ENCODE measurements at regions not wholly inside any gene's neighbourhood (a gene's known extent, or its start where the extent isn't known, plus 50 kb on each side); places are given as distances from the start of the nearest gene placed in this dataset.

GRCh38 chr9:3662671-3663070 lies 136.9 kb upstream of the RFX3 start:
- no peaks in the 10 kb centered on the region for H3K27me3 ChIP-seq
- WGBS: 77% methylated on average over 4 of the region's 4 CpGs
- DNase-seq (ENCODE audit: low spot score in 2 of 2): no peak
- no peak overlapping the region for H3K4me3 ChIP-seq
- no peak overlapping the region for H3K27ac ChIP-seq
- no peaks in the 10 kb centered on the region for H3K36me3 ChIP-seq
- no peaks in the 10 kb centered on the region for H3K4me1 ChIP-seq
- TF ChIP-seq CTCF (IDR thresholded peaks at IDR 0.05) (no peak), POLR2A (IDR thresholded peaks at IDR 0.05) (no peak), EP300 (IDR thresholded peaks at IDR 0.05) (no peak)
- no peaks in the 10 kb centered on the region for H3K9me3 ChIP-seq

GRCh38 chr9:3660936-3661335 lies 135.1 kb upstream of the RFX3 start:
- Histone ChIP-seq H3K36me3 (no peaks in the 10 kb centered on the region), H3K4me1 (no peaks in the 10 kb centered on the region), H3K9me3 (no peaks in the 10 kb centered on the region), H3K27ac (no peak overlapping the region), H3K27me3 (no peaks in the 10 kb centered on the region), H3K4me3 (no peak overlapping the region)
- TF ChIP-seq CTCF (IDR thresholded peaks at IDR 0.05) (no peak), POLR2A (IDR thresholded peaks at IDR 0.05) (no peak), POLR2AphosphoS5 (IDR thresholded peaks at IDR 0.05) (no peak), EP300 (IDR thresholded peaks at IDR 0.05) (no peak)
- WGBS: 77% methylated on average over 1 of the region's 1 CpG
- DNase-seq (ENCODE audit: low spot score in 2 of 2): no peak

- Histone ChIP-seq H3K27me3 (no peaks in the 10 kb centered on the region), H3K27ac (no peak overlapping the region), H3K36me3 (no peaks in the 10 kb centered on the region), H3K4me3 (no peak overlapping the region), H3K4me1 (no peaks in the 10 kb centered on the region), H3K9me3 (no peaks in the 10 kb centered on the region)
- DNase-seq (ENCODE audit: low spot score in 2 of 2): no peak
- 88% methylated on average over 2 of the region's 2 CpGs for WGBS
- no peak for TF ChIP-seq CTCF (IDR thresholded peaks at IDR 0.05)
- TF ChIP-seq EP300 (IDR thresholded peaks at IDR 0.05): no peak
- TF ChIP-seq POLR2A (IDR thresholded peaks at IDR 0.05): no peak
- no peak for TF ChIP-seq POLR2AphosphoS5 (IDR thresholded peaks at IDR 0.05)
Measured at GRCh38 chr9:3659647-3660046, 133.8 kb upstream of the RFX3 start.

- Histone ChIP-seq H3K9me3 (no peaks in the 10 kb centered on the region), H3K4me3 (no peak overlapping the region), H3K4me1 (no peaks in the 10 kb centered on the region), H3K27me3 (no peaks in the 10 kb centered on the region), H3K36me3 (no peaks in the 10 kb centered on the region), H3K27ac (no peak overlapping the region)
- WGBS: 50% methylated on average over 1 of the region's 3 CpGs
- no peak for TF ChIP-seq CTCF (IDR thresholded peaks at IDR 0.05)
- no peak for TF ChIP-seq EP300 (IDR thresholded peaks at IDR 0.05)
- TF ChIP-seq POLR2A (IDR thresholded peaks at IDR 0.05): no peak
- TF ChIP-seq POLR2AphosphoS5 (IDR thresholded peaks at IDR 0.05): no peak
- no peak for DNase-seq (ENCODE audit: low spot score in 2 of 2)
Measured at GRCh38 chr9:3658964-3659363, 133.2 kb upstream of the RFX3 start.

- WGBS: 98% methylated on average over 2 of the region's 2 CpGs
- H3K36me3 ChIP-seq: no peaks in the 10 kb centered on the region
- DNase-seq (ENCODE audit: low spot score in 2 of 2): no peak
- H3K27me3 ChIP-seq: no peaks in the 10 kb centered on the region
- no peaks in the 10 kb centered on the region for H3K4me1 ChIP-seq
- no peaks in the 10 kb centered on the region for H3K9me3 ChIP-seq
- no peak overlapping the region for H3K4me3 ChIP-seq
- TF ChIP-seq POLR2AphosphoS5 (IDR thresholded peaks at IDR 0.05) (no peak), CTCF (IDR thresholded peaks at IDR 0.05) (no peak), POLR2A (IDR thresholded peaks at IDR 0.05) (no peak), EP300 (IDR thresholded peaks at IDR 0.05) (no peak)
- no peak overlapping the region for H3K27ac ChIP-seq
Measured at GRCh38 chr9:3656224-3656623, 130.4 kb upstream of the RFX3 start.

Data from suprapubic skin (tissue), 4 donors.